Natural killer cell (primary cell): ENCODE measurements at regions not wholly inside any gene's neighbourhood (a gene's known extent, or its start where the extent isn't known, plus 50 kb on each side); places are given as distances from the start of the nearest gene placed in this dataset.

ENCODE experiments used
- ATAC-seq, 3 donors: fragments of 150-1000 bp in 2 of 3; fragments of 200-7000 bp in 1 of 3; cut with Tn5 transposase; 1 replicate in 1 of 3; 2 replicates in 2 of 3; pipeline ENCODE4 v1.10.0; 2021; ENCODE audit warnings: mild to moderate bottlenecking in 2 of 3, moderate library complexity in 2 of 3
- DNase-seq, 2 donors: peaks; one replicate each; pipeline versions ENCODE4 v3.0.0 to v3.0.0-alpha.2; 2013 to 2021; ENCODE audit warnings: mixed read lengths in 1 of 2
- H3K27ac ChIP-seq: one replicate; pipeline ENCODE4 v1.5.1; 2013; ENCODE audit warnings: mild to moderate bottlenecking, low read length
- H3K27me3 ChIP-seq: one replicate; pipeline ENCODE4 v1.6.1; 2013; ENCODE audit warnings: low read length; ENCODE audit not compliant: control insufficient read depth, insufficient read depth
- H3K36me3 ChIP-seq: one replicate; pipeline ENCODE4 v1.6.1; 2013; ENCODE audit warnings: low read length; ENCODE audit not compliant: control insufficient read depth, insufficient read depth
- H3K4me1 ChIP-seq: one replicate; pipeline ENCODE4 v1.6.1; 2013; ENCODE audit warnings: low read length; ENCODE audit not compliant: control insufficient read depth, insufficient read depth
- H3K4me3 ChIP-seq: one replicate; pipeline ENCODE4 v1.5.1; 2013; ENCODE audit warnings: low read length
- H3K9me3 ChIP-seq: one replicate; pipeline ENCODE4 v1.6.1; 2013; ENCODE audit warnings: low read length; ENCODE audit not compliant: control insufficient read depth, insufficient read depth
- H3K27ac Mint-ChIP-seq, 2 donors: one replicate each; pipeline ENCODE4 v1.8.0; 2022; ENCODE audit warnings: mild to moderate bottlenecking in 2 of 2, mixed read lengths in 2 of 2, moderate library complexity in 1 of 2
- H3K27me3 Mint-ChIP-seq, 2 donors: one replicate each; pipeline ENCODE4 v1.8.0; 2022; ENCODE audit warnings: low read depth in 2 of 2, mixed read lengths in 2 of 2
- H3K36me3 Mint-ChIP-seq: one replicate; pipeline ENCODE4 v1.8.0; 2022; ENCODE audit warnings: mixed read lengths
- H3K4me1 Mint-ChIP-seq, 2 donors: one replicate each; pipeline ENCODE4 v1.8.0; 2022; ENCODE audit warnings: mixed read lengths in 2 of 2
- H3K4me3 Mint-ChIP-seq: one replicate; pipeline ENCODE4 v1.8.0; 2022; ENCODE audit warnings: mild to moderate bottlenecking, moderate library complexity, mixed read lengths
- H3K9me3 Mint-ChIP-seq, 2 donors: one replicate each; pipeline ENCODE4 v1.8.0; 2022; ENCODE audit warnings: mixed read lengths in 2 of 2
- CTCF ChIP-seq: fragments of 200-600 bp; IDR thresholded peaks from one replicate; pipeline ENCODE4 v1.8.0; 2022; ENCODE audit warnings: antibody characterized with exemption
- WGBS: methylation state at CpG from one replicate; pipeline ENCODE4 v1.1.7; 2013; ENCODE audit warnings: missing lambda C conversion rate; ENCODE audit not compliant: insufficient coverage; 5-methylcytosine and 5-hydroxymethylcytosine counted together
- intact Hi-C: fragments of 100-400 bp; cut with micrococcal nuclease; formaldehyde crosslinking; loops from one replicate; pipeline ENCODE4 v1.14.2; 2022

- TF ChIP-seq CTCF: no peak
- H3K4me1 Mint-ChIP-seq: no peaks in the 10 kb centered on the region
- H3K4me1 ChIP-seq: no peaks in the 10 kb centered on the region
- H3K27me3 Mint-ChIP-seq: no peaks in the 10 kb centered on the region
- H3K27ac ChIP-seq: no peak overlapping the region
- intact Hi-C loops: no loop called here
- no peak overlapping the region for H3K4me3 Mint-ChIP-seq
- no peak for ATAC-seq
- no peaks in the 10 kb centered on the region for H3K27me3 ChIP-seq
- no peaks in the 10 kb centered on the region for H3K36me3 Mint-ChIP-seq
- peaks cover 2% of the 10 kb centered on the region for H3K9me3 ChIP-seq
- H3K36me3 ChIP-seq: no peaks in the 10 kb centered on the region
- DNase-seq: no peak
- H3K9me3 Mint-ChIP-seq: peaks cover 2 to 3% of the 10 kb centered on the region in 2 donors
- H3K4me3 ChIP-seq: no peak overlapping the region
- 76% methylated on average over 6 of the region's 6 CpGs for WGBS
- no peak overlapping the region for H3K27ac Mint-ChIP-seq
Measured at GRCh38 chr5:3139499-3139931, 388.0 kb upstream of the IRX2 start.

GRCh38 chr5:3131161-3131560 lies 379.7 kb upstream of the IRX2 start:
- H3K36me3 Mint-ChIP-seq: no peaks in the 10 kb centered on the region
- Histone ChIP-seq H3K36me3 (no peaks in the 10 kb centered on the region), H3K4me1 (no peaks in the 10 kb centered on the region), H3K27me3 (no peaks in the 10 kb centered on the region), H3K27ac (no peak overlapping the region), H3K9me3 (peaks cover 10% of the 10 kb centered on the region), H3K4me3 (no peak overlapping the region)
- intact Hi-C loops: no loop called here
- TF ChIP-seq CTCF: no peak
- no peaks in the 10 kb centered on the region for H3K4me1 Mint-ChIP-seq
- no peak for DNase-seq
- no peak overlapping the region for H3K27ac Mint-ChIP-seq
- 58% methylated on average over 8 of the region's 8 CpGs for WGBS
- no peak overlapping the region for H3K4me3 Mint-ChIP-seq
- ATAC-seq: no peak
- H3K27me3 Mint-ChIP-seq: no peaks in the 10 kb centered on the region
- H3K9me3 Mint-ChIP-seq: peaks cover 2 to 5% of the 10 kb centered on the region in 2 donors

- Mint-ChIP-seq H3K36me3 (no peaks in the 10 kb centered on the region), H3K27ac (no peak overlapping the region), H3K27me3 (no peaks in the 10 kb centered on the region), H3K9me3 (peaks cover 2 to 9% of the 10 kb centered on the region in 2 donors), H3K4me1 (no peaks in the 10 kb centered on the region), H3K4me3 (no peak overlapping the region)
- DNase-seq (no peak), ATAC-seq (no peak)
- no peak overlapping the region for H3K27ac ChIP-seq
- intact Hi-C loops: no loop called here
- H3K4me1 ChIP-seq: no peaks in the 10 kb centered on the region
- H3K36me3 ChIP-seq: no peaks in the 10 kb centered on the region
- H3K9me3 ChIP-seq: peaks cover 8% of the 10 kb centered on the region
- WGBS: 98% methylated on average over 3 of the region's 4 CpGs
- H3K4me3 ChIP-seq: no peak overlapping the region
- H3K27me3 ChIP-seq: no peaks in the 10 kb centered on the region
- no peak for TF ChIP-seq CTCF
Measured at GRCh38 chr5:3129252-3129651, 377.8 kb upstream of the IRX2 start.

GRCh38 chr5:3127423-3127911 lies 376.0 kb upstream of the IRX2 start:
- H3K27ac Mint-ChIP-seq: no peak overlapping the region
- WGBS: 90% methylated on average over 9 of the region's 9 CpGs
- H3K27me3 Mint-ChIP-seq: peaks cover 5 to 6% of the 10 kb centered on the region in 2 donors
- intact Hi-C loops: no loop called here
- Histone ChIP-seq H3K27ac (no peak overlapping the region), H3K4me1 (no peaks in the 10 kb centered on the region), H3K4me3 (no peak overlapping the region), H3K27me3 (no peaks in the 10 kb centered on the region), H3K9me3 (peaks cover 8% of the 10 kb centered on the region), H3K36me3 (no peaks in the 10 kb centered on the region)
- peaks cover 0 to 9% of the 10 kb centered on the region in 2 donors for H3K9me3 Mint-ChIP-seq
- H3K36me3 Mint-ChIP-seq: no peaks in the 10 kb centered on the region
- no peak for TF ChIP-seq CTCF
- H3K4me3 Mint-ChIP-seq: no peak overlapping the region
- H3K4me1 Mint-ChIP-seq: no peaks in the 10 kb centered on the region
- DNase-seq: no peak
- no peak for ATAC-seq
